ENCODE measurements at regions not wholly inside any gene's neighbourhood (a gene's known extent, or its start where the extent isn't known, plus 50 kb on each side); places are given as distances from the start of the nearest gene placed in this dataset.

DNA sequence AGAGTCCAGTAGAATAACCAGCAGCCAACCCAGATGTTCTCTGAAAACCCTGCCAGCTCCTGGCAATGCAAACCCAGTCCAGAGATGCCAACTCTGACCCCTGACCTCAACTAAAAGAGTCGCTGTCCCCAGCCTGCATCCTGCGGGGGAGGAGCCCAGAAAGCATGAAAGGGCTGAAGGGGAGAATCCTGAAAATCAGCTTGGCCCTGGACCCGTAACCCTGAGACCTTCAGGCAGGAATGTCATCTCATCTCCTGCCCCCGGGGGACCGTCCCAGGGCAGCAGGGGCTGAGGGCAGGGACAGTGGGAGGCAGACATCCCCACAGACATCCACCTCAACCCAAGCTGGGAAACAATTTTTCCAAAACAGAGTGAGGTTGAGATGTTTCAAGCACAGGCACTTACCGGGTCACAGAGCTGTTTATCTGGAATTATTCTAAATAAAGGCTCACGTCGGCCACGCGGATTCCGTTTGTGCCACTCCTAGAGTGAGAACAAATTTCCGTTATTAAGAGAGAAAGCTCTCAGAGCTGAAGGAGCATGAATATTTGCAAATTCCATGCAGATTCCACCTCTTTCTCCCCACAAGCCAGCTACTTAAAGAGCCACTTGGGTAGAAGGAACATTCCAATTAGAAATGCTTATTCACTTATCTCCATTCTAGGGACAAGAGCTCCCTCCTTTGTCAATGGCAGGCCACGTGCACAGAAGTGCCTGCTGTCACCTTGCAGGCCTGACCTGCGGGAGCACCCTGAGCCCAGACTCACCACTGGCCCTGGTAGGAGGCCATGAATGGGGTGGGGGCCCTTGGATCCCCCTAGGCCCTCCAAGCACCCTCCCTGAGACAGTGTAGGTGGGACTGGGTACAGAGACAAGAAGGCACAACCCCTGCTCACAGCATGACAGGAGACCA is 240.1 kb downstream of the NPHP4 start:
- H3K27me3 Mint-ChIP-seq = peaks cover 9 to 14% of the 10 kb centered on the region in 2 donors
- DNase-seq (no peak), ATAC-seq (replicated peaks in 1 of 4) (no peak)
- ChIA-PET CTCF (no interaction called here), POLR2A (no interaction called here)
- Histone ChIP-seq H3K4me1 (ENCODE audit: control insufficient read depth in 1 of 2, extremely low read depth in 1 of 2, insufficient read depth in 2 of 2, low read length in 2 of 2) (no peaks in the 10 kb centered on the region), H3K4me3 (ENCODE audit: control insufficient read depth in 1 of 2, extremely low read depth in 1 of 2, low read length in 1 of 2) (no peak overlapping the region), H3K9me3 (no peaks in the 10 kb centered on the region), H3K36me3 (ENCODE audit: control insufficient read depth in 2 of 2, extremely low read depth in 1 of 2, insufficient read depth in 1 of 2, low read length in 1 of 2) (no peaks in the 10 kb centered on the region), H3K27ac (ENCODE audit: low read length) (no peak overlapping the region), H3K27me3 (replicated peaks in 1 of 2; ENCODE audit: control insufficient read depth in 2 of 2, extremely low read depth in 1 of 2, insufficient read depth in 2 of 2, low read length in 1 of 2) (peaks cover 0 to 26% of the 10 kb centered on the region in 2 experiments)
- H3K27ac Mint-ChIP-seq = no peak overlapping the region
- H3K4me3 Mint-ChIP-seq = no peak overlapping the region
- H3K9me3 Mint-ChIP-seq = no peaks in the 10 kb centered on the region
- H3K4me1 Mint-ChIP-seq = no peaks in the 10 kb centered on the region
- WGBS (ENCODE audit: insufficient coverage) = 100% methylated on average over 1 of the region's 14 CpGs
- no peaks in the 10 kb centered on the region for H3K36me3 Mint-ChIP-seq

DNA sequence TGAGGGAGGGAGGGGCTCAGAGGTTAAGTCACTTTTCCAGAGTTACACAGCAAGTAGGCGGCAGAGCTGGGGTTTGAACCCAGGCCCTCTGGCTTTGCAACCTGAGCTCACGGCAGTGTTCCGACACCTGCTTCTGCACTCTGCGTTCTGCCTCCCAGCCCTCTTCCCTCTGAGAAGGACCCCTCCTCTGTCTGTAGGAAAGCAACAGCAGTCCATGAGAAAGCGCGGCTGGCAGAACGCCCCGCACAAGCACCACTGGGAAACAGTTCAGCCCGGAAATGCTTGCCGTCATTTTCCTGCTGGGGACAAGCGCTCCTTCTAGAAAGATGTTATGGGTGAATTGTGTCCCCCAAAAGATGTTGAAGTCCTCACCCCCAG is 241.1 kb downstream of the NPHP4 start:
- H3K4me1 ChIP-seq (ENCODE audit: control insufficient read depth in 1 of 2, extremely low read depth in 1 of 2, insufficient read depth in 2 of 2, low read length in 2 of 2) = peaks cover 0 to under 1% of the 10 kb centered on the region in 2 experiments
- no peak overlapping the region for H3K27ac ChIP-seq (ENCODE audit: low read length)
- POLR2A ChIA-PET = no interaction called here
- 80% methylated on average over 1 of the region's 11 CpGs for WGBS (ENCODE audit: insufficient coverage)
- peaks cover 0 to 33% of the 10 kb centered on the region in 2 experiments for H3K27me3 ChIP-seq (replicated peaks in 1 of 2; ENCODE audit: control insufficient read depth in 2 of 2, extremely low read depth in 1 of 2, insufficient read depth in 2 of 2, low read length in 1 of 2)
- H3K27ac Mint-ChIP-seq = no peak overlapping the region
- no peak for DNase-seq
- no peaks in the 10 kb centered on the region for H3K36me3 ChIP-seq (ENCODE audit: control insufficient read depth in 2 of 2, extremely low read depth in 1 of 2, insufficient read depth in 1 of 2, low read length in 1 of 2)
- H3K36me3 Mint-ChIP-seq = no peaks in the 10 kb centered on the region
- no peak for ATAC-seq (replicated peaks in 1 of 4)
- no peak overlapping the region for H3K4me3 Mint-ChIP-seq
- CTCF ChIA-PET = interaction anchor here in 1 of 2 donors (0.6 kb wide), 1 partner anchor 31 kb away, joined by 7 read pairs; no protein-coding TSS in a partner anchor
- no peaks in the 10 kb centered on the region for H3K9me3 Mint-ChIP-seq
- peaks cover 11 to 14% of the 10 kb centered on the region in 2 donors for H3K27me3 Mint-ChIP-seq
- H3K4me1 Mint-ChIP-seq = no peaks in the 10 kb centered on the region
- no peak overlapping the region for H3K4me3 ChIP-seq (ENCODE audit: control insufficient read depth in 1 of 2, extremely low read depth in 1 of 2, low read length in 1 of 2)
- H3K9me3 ChIP-seq = no peaks in the 10 kb centered on the region

- CTCF ChIA-PET = interaction anchor here in 1 of 2 donors (0.6 kb wide), 1 partner anchor 32 kb away, joined by 7 read pairs; no protein-coding TSS in a partner anchor
- H3K36me3 Mint-ChIP-seq = no peaks in the 10 kb centered on the region
- WGBS (ENCODE audit: insufficient coverage) = 83% methylated on average over 12 of the region's 16 CpGs
- H3K4me1 Mint-ChIP-seq = peaks cover 0 to 2% (median 0%) of the 10 kb centered on the region in 3 donors
- H3K4me1 ChIP-seq (ENCODE audit: control insufficient read depth in 1 of 2, extremely low read depth in 1 of 2, insufficient read depth in 2 of 2, low read length in 2 of 2) = peaks cover 0 to 7% of the 10 kb centered on the region in 2 experiments
- POLR2A ChIA-PET = no interaction called here
- no peak for ATAC-seq (replicated peaks in 1 of 4)
- no peak overlapping the region for H3K27ac Mint-ChIP-seq
- no peaks in the 10 kb centered on the region for H3K9me3 Mint-ChIP-seq
- H3K4me3 ChIP-seq (ENCODE audit: control insufficient read depth in 1 of 2, extremely low read depth in 1 of 2, low read length in 1 of 2) = no peak overlapping the region
- H3K9me3 ChIP-seq = no peaks in the 10 kb centered on the region
- DNase-seq = no peak
- H3K4me3 Mint-ChIP-seq = no peak overlapping the region
- H3K27me3 Mint-ChIP-seq = peaks cover 10 to 17% of the 10 kb centered on the region in 2 donors
- no peaks in the 10 kb centered on the region for H3K36me3 ChIP-seq (ENCODE audit: control insufficient read depth in 2 of 2, extremely low read depth in 1 of 2, insufficient read depth in 1 of 2, low read length in 1 of 2)
- no peak overlapping the region for H3K27ac ChIP-seq (ENCODE audit: low read length)
- H3K27me3 ChIP-seq (replicated peaks in 1 of 2; ENCODE audit: control insufficient read depth in 2 of 2, extremely low read depth in 1 of 2, insufficient read depth in 2 of 2, low read length in 1 of 2) = peaks cover 0 to 35% of the 10 kb centered on the region in 2 experiments
Measured at GRCh38 chr1:5750186-5751162, 241.8 kb downstream of the NPHP4 start.

DNA sequence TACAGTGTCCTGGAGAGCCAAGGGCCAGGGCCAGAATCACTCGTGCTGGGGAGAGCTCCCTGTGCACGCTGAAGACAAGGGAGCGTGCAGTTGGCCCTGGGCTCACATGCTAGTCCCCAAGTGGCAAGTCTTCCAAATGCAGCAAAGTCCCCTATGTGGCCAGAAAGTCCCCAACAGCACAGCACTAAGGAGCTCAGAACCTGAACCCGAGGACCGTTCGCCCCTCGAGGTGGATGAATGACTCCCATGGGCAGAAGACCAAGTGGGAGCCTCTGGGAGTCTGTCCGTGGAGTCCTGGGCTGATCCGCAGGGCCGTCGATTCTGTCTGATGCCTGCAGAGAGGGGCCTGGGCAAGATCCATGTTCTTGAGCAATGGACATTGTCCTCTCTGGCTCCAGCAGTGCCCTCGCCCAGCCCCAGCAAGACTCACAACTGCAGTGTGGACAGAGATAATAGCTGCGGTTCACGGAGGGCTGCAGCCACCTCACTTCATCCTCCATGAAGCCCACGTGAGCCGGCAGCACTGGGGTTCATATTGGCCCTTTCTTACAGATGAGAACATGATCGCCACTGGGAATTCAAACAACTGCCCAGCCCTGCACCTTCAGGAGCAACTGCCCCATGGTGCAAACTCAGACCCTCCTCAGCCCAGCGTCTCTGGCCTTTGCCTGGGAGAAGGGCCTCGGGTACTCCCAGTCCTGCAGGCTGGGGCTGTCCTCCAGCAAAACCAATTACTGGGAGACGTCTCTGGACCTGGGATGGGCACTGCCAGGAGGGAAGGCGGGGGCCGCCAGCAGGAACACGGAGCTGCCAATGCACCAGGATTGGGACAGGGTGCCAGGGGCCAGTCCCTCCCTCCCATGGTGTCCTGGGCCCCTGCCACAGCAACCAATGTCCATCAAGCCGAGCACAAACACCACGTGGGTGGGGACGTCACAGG is 243.7 kb downstream of the NPHP4 start:
- no peak for ATAC-seq (replicated peaks in 1 of 4)
- H3K4me3 ChIP-seq (ENCODE audit: control insufficient read depth in 1 of 2, extremely low read depth in 1 of 2, low read length in 1 of 2) = no peak overlapping the region
- no peak overlapping the region for H3K4me3 Mint-ChIP-seq
- ChIA-PET POLR2A (no interaction called here), CTCF (no interaction called here)
- no peak overlapping the region for H3K27ac Mint-ChIP-seq
- no peaks in the 10 kb centered on the region for H3K9me3 Mint-ChIP-seq
- H3K36me3 Mint-ChIP-seq = no peaks in the 10 kb centered on the region
- peaks cover 0 to 7% of the 10 kb centered on the region in 2 experiments for H3K4me1 ChIP-seq (ENCODE audit: control insufficient read depth in 1 of 2, extremely low read depth in 1 of 2, insufficient read depth in 2 of 2, low read length in 2 of 2)
- no peak overlapping the region for H3K27ac ChIP-seq (ENCODE audit: low read length)
- no peak for DNase-seq
- H3K27me3 Mint-ChIP-seq = peaks cover 15 to 27% of the 10 kb centered on the region in 2 donors
- H3K36me3 ChIP-seq (ENCODE audit: control insufficient read depth in 2 of 2, extremely low read depth in 1 of 2, insufficient read depth in 1 of 2, low read length in 1 of 2) = no peaks in the 10 kb centered on the region
- H3K4me1 Mint-ChIP-seq = peaks cover 0 to 2% (median 0%) of the 10 kb centered on the region in 3 donors
- WGBS (ENCODE audit: insufficient coverage) = 81% methylated on average over 26 of the region's 26 CpGs
- peaks cover 0 to 45% of the 10 kb centered on the region in 2 experiments for H3K27me3 ChIP-seq (replicated peaks in 1 of 2; ENCODE audit: control insufficient read depth in 2 of 2, extremely low read depth in 1 of 2, insufficient read depth in 2 of 2, low read length in 1 of 2)
- no peaks in the 10 kb centered on the region for H3K9me3 ChIP-seq

GRCh38 chr1:5747426-5748285 is 244.6 kb downstream of the NPHP4 start:
- WGBS (ENCODE audit: insufficient coverage) = 76% methylated on average over 13 of the region's 13 CpGs
- ATAC-seq (replicated peaks in 1 of 4) = no peak
- no peaks in the 10 kb centered on the region for H3K36me3 ChIP-seq (ENCODE audit: control insufficient read depth in 2 of 2, extremely low read depth in 1 of 2, insufficient read depth in 1 of 2, low read length in 1 of 2)
- ChIA-PET CTCF (no interaction called here), POLR2A (no interaction called here)
- H3K27ac ChIP-seq (ENCODE audit: low read length) = no peak overlapping the region
- H3K4me1 Mint-ChIP-seq = peaks cover 0 to 2% (median 0%) of the 10 kb centered on the region in 3 donors
- no peaks in the 10 kb centered on the region for H3K9me3 ChIP-seq
- H3K4me3 Mint-ChIP-seq = no peak overlapping the region
- no peak overlapping the region for H3K4me3 ChIP-seq (ENCODE audit: control insufficient read depth in 1 of 2, extremely low read depth in 1 of 2, low read length in 1 of 2)
- H3K36me3 Mint-ChIP-seq = no peaks in the 10 kb centered on the region
- peaks cover 0 to 7% of the 10 kb centered on the region in 2 experiments for H3K4me1 ChIP-seq (ENCODE audit: control insufficient read depth in 1 of 2, extremely low read depth in 1 of 2, insufficient read depth in 2 of 2, low read length in 2 of 2)
- H3K27me3 Mint-ChIP-seq = peaks cover 16 to 30% of the 10 kb centered on the region in 2 donors
- H3K27ac Mint-ChIP-seq = no peak overlapping the region
- DNase-seq = no peak
- H3K9me3 Mint-ChIP-seq = no peaks in the 10 kb centered on the region
- H3K27me3 ChIP-seq (replicated peaks in 1 of 2; ENCODE audit: control insufficient read depth in 2 of 2, extremely low read depth in 1 of 2, insufficient read depth in 2 of 2, low read length in 1 of 2) = peaks cover 0 to 54% of the 10 kb centered on the region in 2 experiments
